NCI-H128 (cell line): ENCODE measurements at regions not wholly inside any gene's neighbourhood (a gene's known extent, or its start where the extent isn't known, plus 50 kb on each side); places are given as distances from the start of the nearest gene placed in this dataset.
"Not testable (repeated sequence)": the region's sequence is repeated elsewhere in the genome, so short reads cannot be mapped to it uniquely, and the experiment has no call there.

Experiments
- DNase-seq: peaks from one replicate; lab custom pipeline; 2025; ENCODE audit not compliant: unreplicated experiment; lab: John Stamatoyannopoulos, UW

DNA sequence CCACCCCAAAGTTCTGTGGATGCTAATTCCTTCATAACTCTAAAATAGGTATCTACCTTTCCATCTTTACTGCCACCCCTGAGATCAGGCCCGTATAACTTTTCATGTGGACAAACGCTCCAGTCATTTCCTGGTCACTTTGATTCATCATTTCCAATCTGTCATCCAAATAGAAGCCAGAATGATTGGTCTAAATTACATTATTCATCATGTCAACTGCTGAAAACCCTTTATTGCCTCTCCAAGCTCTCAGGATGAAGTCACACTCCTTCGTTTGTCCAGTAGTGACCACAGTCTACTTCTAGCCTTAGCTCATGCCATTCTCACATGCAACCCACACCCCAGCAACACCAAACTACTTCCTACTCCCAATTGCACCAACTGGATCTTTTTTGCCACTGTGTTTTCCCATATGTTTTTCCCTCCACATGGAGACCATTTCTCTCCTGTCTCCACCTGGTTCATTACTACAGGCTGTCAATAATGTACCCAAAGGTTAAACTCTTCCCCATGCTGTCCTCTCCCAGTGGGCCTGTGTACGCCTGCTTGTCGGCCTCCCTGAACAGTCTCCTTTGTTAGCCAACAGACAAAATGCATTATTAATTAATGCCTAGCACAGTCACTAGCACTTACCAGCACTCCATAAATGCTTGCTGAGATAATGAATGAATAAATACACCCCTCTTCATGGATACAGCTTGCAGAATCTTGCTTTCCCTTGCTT is 382.6 kb upstream of the NOCT start:
- DNase-seq, result no peak

DNA sequence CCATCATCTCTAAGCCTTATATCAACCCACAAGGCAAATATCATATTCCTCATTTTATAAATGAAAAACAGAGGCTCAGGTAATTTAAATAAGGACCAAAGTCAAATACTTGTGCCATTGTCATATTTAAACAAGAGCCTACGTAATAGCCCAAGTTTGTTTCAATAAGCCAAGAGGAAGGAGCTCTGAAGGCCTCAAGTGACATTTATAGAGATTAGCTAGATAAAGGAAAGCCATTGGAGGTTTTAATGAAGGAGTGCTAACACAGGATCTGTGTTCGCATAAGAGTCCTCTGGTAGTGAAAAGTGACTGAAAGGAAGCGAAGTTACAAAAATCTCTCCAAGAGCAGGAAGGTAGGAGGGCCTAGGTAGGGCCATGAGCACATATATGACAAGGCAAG is 384.9 kb upstream of the NOCT start:
- DNase-seq, result no peak

DNA sequence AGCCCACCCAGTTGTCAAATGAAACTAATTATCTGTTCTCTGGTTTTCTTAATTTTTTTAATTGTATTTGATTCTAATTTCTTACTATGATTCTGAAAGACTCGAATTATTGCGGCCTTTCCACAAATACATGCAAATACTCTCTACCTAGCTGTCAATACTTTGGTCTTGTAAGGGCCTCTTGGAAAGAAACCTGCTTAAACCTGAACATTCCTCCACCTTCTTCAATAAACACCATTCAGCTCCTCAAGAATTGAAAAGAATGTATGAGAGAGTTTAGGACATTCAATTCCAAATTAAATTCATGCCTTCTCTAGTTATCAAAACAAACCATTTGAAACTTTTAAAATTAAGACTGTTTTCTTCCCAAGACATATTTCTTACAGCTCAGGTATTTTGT is 385.9 kb upstream of the NOCT start:
- DNase-seq, result no peak

DNA sequence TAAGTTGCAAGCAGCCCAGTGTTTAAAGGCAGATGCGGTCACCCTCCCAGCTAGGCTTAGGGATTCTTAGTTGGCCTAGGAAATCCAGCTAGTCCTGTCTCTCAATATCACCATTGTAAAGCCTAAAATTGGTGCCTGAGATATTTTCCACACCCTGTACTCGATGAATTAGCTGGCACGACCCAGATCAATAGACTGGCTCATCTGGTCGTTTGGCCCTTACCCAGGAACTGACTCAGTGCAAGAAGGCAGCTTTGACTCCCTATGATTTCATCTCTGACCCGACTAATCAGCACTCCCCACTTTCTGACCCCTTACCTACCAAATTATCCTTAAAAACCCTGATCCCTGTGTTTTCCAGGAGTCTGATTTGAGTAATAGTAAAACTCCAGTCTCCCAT is 384.9 kb upstream of the SLC7A11 start:
- DNase-seq, result no peak

DNA sequence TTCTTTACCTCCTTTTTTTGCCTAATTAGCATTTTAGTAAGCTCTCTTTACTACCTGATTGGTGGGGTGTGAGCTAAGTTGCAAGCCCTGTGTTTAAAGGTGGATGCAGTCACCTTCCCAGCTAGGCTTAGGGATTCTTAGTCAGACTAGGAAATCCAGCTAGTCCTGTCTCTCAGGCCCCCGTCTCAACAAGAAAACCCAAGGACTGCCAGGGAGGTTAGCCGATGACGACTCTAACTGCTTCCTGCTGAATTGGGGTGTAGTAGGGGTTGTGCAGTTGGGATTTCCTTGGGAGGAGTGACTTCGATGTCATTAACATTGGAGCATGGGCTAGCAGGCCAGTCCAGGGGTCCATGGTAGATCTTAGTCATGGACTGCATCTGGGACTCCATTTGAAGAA is 380.2 kb upstream of the SLC7A11 start:
- not testable (repeated sequence) for DNase-seq

DNA sequence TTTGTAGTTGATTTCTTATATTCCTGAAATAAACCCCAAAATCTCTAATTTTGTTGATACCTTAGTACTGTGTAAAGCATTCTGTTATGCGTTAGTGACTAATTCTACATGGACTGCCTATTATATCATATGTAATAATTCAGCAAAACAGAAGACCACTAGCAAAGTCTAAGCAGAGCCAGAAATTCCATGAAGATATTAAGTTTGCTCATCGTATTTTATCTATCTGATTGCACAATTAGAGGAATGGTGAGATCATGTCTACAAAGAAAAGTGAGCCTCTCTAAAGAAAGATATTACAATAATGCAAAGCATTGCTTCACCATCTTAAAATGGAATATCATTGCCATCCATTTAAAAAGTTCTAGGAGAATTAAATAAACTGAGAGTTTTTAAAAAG is 374.6 kb upstream of the SLC7A11 start:
- no peak for DNase-seq

DNA sequence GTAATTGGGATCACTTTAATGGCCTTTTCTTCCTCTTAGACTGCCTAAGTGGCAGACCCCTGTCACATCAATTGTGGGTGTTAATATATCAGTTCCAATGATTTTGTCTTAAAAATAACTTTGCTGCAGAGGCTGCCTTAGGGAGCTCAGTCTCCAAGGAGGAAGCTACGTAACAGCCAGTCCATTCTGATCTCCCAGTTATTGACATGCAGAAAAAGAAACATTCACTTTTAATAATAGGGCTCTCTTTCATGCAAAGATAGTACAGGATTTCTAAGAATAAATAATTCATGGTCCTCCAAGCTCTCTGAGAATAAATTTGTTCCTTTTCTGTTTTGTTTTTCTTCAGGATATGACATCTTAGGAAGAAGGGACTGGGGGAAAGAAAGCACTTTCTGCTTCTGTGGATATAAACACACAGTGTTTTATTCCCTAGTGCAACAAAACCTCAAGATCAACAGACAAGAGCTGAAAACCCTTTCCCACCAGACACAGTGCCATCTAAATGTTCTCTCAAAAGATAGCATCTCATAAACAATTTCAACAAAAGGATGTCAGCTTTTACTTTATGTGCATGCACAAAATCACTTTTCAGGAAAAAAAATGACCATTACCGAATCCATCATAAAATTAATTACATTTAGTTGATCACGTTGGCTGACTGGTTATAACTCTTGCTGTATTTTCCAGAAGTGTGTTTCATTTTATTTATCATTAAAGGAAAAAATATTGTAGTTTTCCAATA is 372.4 kb upstream of the SLC7A11 start:
- no peak for DNase-seq

DNA sequence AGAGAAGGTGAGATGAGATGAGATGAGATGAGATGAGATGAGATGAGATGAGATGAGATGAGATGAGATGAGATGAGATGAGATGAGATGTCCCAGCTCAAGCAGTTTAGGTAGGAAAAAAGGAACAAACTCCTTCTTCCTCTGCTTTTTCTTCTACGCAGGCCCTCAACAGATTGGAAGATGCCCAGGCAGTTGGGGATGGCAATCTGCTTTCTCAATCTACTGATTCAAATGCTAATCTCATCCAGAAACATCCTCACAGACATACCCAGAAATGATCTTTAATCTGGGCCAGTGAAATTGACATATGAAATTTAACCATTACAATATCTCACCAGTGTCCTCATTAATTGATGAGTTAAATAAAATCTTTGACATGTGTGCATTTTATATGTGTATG is 370.3 kb upstream of the SLC7A11 start:
- no peak for DNase-seq

DNA sequence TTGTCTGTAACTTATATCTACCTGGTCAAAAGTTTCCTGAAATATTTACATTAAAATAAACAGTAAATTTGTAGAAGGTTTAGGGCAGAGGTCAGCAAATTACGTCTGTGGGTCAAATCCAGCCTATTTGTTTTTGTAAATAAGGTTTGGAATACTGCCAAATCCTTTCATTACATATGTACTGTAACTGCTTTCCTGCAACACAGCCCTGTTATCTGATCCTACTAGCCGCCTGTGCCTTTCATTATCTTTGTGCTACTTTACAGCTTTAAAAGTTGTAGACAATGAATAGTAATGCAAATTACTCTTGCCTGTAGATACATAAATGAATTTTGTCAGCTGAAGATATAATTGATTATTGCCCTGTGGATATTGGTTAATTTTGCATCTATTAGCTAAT is 369.6 kb upstream of the SLC7A11 start:
- DNase-seq, result no peak

DNA sequence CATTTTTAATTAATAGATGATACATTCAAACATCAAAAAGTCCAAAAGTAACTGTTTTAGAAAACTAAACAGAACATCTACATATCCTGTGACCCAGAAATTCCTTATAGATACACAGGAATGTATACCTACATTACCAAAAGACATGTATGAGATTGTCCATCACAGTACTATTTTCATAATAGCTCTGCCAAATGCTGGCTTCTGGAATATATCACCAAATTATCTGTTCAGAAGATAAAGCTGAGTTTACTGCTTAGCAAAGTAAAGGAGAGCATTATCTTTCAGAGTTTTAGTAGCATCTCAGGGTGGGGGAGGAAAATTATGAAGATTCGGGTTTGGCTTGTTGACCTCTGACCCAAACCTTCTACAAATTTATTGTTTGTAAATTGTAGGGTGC is 368.9 kb upstream of the SLC7A11 start:
- no peak for DNase-seq

DNA sequence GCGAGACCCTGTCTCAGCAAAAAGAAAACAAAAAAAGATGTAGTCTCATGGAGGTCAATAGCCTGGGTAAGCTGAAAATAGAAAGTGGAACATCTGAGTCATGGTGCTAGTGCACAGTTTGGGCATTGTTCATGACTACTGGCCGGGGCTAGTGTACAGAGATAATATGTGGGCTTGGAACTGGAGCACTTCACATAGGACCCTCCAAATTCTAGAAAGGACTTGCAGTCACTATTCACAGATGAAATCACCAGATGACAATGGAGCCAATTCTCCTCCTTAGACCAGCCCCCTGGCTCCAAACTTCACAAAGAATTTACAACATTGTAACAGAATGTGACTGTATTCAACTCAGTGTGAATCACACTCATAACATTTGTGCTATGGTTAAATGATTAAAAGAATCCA is 367.8 kb upstream of the SLC7A11 start:
- no peak for DNase-seq

DNA sequence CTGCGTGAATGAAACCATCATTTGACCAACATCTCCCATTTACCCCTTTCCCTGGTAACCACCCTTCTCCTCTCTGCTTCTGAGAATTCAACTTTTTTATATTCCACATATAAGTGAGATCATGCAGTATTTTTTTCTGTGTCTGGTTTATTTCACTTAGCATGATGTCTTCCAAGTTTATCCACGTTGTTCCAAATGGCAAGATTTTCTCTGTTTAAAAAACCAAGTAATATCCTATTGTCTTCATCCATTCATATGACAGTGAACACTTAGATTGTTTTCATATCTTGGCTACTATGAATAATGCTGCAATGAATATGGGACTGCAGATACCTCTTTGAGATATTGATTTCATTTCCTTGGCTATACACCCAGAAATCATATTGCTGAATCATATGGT is 362.4 kb upstream of the SLC7A11 start:
- no peak for DNase-seq

DNA sequence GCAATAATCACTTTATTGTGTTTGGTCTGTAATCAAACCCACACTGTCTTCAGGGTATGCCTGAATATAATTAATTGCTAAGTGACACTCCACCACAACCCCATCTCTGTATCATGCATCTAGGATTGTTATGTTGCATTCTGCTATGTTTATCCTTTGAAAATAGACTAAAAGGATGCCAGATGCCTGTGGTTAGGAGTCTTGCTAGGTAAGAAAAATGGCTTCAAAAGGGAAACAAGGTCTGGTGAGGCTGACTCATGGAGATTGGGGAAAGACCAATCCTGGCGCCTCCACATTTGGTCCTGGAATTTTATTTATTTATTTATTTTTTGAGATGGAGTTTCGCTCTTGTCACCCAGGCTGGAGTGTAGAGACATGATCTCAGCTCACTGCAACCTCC is 360.5 kb upstream of the SLC7A11 start:
- DNase-seq, result no peak

DNA sequence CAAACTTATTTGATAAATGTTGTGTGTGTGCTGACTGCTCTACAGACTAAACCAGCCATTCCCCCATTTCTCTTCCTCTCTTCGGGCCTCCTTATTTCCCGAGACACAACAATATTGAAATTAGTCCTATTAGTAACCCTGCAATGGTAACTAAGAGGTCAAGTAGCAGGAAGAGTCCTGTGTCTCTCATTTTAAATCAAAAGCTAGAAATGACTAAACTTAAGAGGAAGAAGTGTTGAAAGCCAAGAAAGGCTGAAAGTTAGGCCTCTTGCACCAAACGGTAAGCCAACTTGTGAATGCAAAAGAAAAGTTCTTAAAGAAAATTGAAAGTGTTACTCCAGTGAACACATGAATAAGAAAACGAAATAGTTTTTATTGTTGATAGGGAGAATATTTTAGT is 357.8 kb upstream of the SLC7A11 start:
- no peak for DNase-seq

DNA sequence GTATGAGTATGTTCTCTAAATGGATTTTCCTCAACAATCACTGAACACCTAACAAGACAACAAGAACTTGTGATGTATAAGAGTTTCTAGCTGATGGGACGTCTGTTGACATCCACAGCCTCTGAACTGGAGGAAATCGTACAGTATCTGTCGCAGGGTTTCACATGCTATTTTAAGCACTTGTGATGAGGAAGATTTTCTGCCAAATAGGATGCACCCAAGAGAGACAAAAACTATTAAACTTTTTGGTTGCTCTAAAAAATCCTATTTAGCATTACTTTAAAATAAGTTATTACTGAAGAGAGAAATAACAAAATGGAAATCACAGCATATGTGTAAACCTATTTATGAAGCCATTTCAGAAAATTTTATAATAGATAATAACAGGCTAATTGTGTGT is 356.1 kb upstream of the SLC7A11 start:
- no peak for DNase-seq

DNA sequence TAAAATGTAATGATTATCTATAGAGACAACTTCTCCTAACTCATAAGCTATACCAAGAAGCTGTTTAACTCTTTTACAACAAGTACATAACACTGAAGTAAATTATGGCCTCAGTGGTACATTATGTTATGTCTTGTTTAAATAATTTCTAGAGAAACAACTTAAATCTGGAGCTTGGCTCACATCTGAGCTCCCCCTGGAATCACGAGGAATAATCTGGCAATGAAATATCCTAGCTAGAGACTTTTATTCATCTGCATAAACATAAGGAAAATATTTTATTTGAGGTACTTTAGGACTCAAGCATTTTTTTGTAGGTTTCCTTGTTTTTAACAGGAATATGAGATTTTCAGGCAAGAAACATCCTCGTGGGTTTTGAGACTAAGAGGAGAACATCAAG is 354.7 kb upstream of the SLC7A11 start:
- DNase-seq, result no peak

DNA sequence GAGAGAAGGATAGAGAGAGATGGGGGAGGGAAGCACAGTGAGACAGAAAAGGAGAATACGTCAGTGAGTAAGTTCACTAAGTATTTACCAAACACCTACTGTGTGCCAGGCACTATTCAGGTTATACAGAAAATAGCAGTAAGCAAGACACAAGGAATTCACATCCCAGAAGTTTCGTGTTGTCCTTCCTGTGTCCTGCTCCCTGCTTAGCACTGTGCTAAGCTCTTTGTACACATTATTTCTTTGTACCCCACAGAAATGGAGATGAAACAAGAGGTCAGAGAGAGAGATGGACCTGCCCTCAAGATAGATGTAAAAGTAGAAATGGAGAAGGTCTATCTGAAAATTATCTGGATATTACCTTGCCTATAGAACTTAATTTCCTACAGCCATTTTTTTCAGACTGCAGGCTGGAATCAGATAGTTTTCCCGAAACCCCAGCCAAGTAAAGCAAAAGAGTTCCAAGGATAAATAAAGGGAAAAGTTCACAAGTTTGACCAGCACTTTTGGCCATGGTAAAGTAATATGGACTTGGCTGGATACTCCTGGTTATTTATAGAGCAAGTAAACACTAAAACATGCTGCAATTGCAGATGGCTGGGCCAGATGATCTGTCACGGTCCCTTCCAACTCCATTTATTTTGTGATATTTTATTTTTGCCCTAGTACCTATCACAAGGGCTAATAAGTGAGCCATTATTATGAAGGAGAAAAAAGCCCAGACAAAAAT is 353.7 kb upstream of the SLC7A11 start:
- no peak for DNase-seq

DNA sequence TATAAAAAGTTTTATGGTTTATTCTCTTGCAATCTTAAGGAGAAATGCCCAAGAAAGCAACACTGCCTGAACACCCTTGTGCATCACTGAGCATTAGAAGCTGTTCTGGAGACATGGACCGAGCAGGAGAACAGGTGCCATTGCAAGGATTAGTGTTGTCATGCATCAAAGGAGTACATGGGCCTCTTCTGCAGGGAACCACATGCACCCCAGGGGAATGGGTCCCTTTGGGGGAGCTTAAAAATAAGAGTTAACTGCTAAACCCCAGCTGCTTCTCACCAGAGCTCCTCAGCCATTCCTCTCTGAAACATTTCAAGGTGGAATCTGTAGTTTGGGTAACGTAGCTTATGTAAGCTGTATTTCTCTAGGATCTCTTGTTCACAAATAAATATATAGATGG is 353.0 kb upstream of the SLC7A11 start:
- no peak for DNase-seq

DNA sequence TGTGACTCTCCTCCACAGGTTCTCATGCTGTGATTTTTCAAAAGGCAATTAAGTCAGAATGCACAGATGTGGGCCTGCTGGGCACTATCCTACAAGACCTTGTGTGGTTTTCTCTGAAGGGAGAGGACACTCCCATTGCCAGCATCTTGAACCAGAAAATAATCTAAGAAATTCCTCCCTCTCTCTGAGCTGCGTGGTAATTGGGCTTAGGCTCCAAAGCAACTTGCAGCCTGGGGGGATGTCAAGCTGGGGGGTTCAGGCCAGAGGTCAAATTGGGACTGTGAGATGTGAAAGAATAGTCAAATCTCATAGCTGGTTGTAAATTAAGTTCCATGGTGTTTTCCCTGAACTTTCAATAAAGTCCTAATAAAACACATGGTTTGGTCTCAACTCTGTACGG is 350.6 kb upstream of the SLC7A11 start:
- no peak for DNase-seq

DNA sequence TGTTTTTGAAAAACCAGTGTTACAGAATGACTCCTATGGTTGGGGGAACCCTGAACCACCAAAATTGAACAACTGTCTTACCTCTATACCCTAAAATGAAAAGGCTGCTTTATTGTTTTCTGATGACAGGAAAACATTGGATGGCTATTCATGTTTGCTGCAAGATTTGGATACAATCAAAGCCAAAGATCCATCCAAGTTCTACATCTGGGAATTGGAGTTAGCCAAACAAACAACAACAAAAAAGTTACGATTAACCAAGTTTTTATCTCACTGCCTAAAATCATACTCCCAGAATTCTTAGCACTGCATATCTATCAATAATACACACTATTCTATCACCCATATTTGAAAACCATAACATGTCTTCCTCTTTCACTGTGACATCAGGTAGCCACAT is 349.7 kb upstream of the SLC7A11 start:
- no peak for DNase-seq

DNA sequence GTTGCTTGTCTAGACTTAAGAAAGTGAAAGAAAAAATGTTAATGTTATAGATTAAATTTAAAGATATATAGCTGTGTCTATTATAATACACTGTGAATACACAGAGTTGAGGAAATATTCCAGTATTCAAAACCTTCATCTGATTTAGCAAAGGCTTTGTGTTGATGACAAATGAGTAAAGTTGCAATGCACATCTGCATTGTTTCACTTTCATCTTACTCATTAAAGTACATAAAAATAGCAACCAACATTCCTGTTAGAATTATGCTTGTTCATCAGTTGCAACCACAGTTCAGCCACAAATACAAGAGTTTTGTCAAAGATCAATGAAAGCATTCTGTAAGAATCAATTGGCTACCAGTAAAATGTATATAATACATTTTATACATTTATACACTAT is 346.4 kb upstream of the SLC7A11 start:
- DNase-seq, result no peak

DNA sequence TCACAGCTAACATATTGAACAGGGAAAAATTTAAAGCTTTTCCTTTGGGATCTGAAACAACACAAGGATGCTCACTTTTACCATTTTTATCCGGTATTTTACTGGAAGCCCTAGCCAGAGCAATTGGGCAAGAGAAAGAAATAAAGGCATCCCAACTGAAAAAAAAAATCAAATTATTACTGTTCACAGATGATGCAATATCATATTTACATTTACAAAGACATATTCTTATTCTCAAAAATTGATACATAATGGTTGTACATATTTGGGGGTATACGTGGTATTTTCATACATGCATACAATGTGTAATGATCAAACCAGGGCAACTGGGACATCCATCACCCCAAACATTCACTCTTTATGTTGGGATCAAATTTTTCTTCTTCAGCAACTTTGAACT is 337.0 kb upstream of the SLC7A11 start:
- DNase-seq, result no peak
